Adrenal gland (tissue), 9 donors: ENCODE measurements at regions not wholly inside any gene's neighbourhood (a gene's known extent, or its start where the extent isn't known, plus 50 kb on each side); places are given as distances from the start of the nearest gene placed in this dataset.

Source experiments
- DNase-seq, 7 donors: peaks; one replicate each; pipeline ENCODE4 v3.0.0-alpha.2; 2019 to 2020
- H3K27ac ChIP-seq, 5 donors: fragments of 200-600 bp; sonication (generic) in 4 of 5; 1 replicate in 3 of 5; 2 replicates in 2 of 5; pipeline versions ENCODE4 v1.5.1 to v1.8.0; 2016 to 2020; ENCODE audit warnings: mild to moderate bottlenecking in 1 of 5
- H3K27me3 ChIP-seq: fragments of 200-600 bp; 2 replicates; pipeline ENCODE4 v1.8.0; 2021
- H3K36me3 ChIP-seq, 2 donors: fragments of 200-600 bp; replicated peaks in 1 of 2; 1 replicate in 1 of 2; 2 replicates in 1 of 2; pipeline versions ENCODE4 v1.5.1 to v1.8.0; 2018 to 2022
- H3K4me1 ChIP-seq, 2 donors: fragments of 200-600 bp; replicated peaks in 1 of 2; 1 replicate in 1 of 2; 2 replicates in 1 of 2; pipeline versions ENCODE4 v1.5.1 to v1.8.0; 2018 to 2021
- H3K4me3 ChIP-seq, 4 donors: fragments of 200-600 bp; sonication (generic) in 3 of 4; one replicate each; pipeline ENCODE4 v1.5.1; 2016 to 2018
- H3K9me3 ChIP-seq, 3 donors: fragments of 200-600 bp; sonication (generic) in 1 of 3; replicated peaks in 1 of 3; 1 replicate in 2 of 3; 2 replicates in 1 of 3; pipeline versions ENCODE4 v1.5.1 to v1.8.0; 2016 to 2021
- POLR2A ChIP-seq, 2 donors: fragments of 450-650 bp; IDR thresholded peaks; one replicate each; pipeline ENCODE4 v1.6.1; 2017; ENCODE audit warnings: antibody characterized with exemption in 2 of 2, mild to moderate bottlenecking in 2 of 2, moderate library complexity in 1 of 2
- WGBS, 4 donors: extraction: QIAGEN DNeasy Blood & Tissue Kit in 2 of 4; methylation state at CpG; one replicate each; pipeline versions ENCODE4 v1.1.5 to v1.1.7; 2013 to 2017; 5-methylcytosine and 5-hydroxymethylcytosine counted together
- intact Hi-C, 2 donors: fragments of 100-400 bp; cut with DNase I; formaldehyde crosslinking; loops; one replicate each; pipeline versions ENCODE4 v1.14.1 to v1.15.0; 2022 to 2023
- TF ChIP-seq, protein P1 (sequence below), 6 experiments: fragments of 450-650 bp in 4 of 6; fragments of 200-600 bp in 2 of 6; sonication (generic) in 1 of 6; IDR thresholded peaks; 1 replicate in 5 of 6; 2 replicates in 1 of 6; pipeline versions ENCODE4 v1.5.1 to v1.8.0; 2016 to 2021; ENCODE audit warnings: antibody characterized with exemption in 6 of 6, mild to moderate bottlenecking in 2 of 6, moderate library complexity in 1 of 6
- donor health status: healthy with polysubstance abuse.
- donor health status: Bipolar disorder and iron deficiency.
- donor health status: DM: yes; HTN: yes; CAD: no.
- donor health status: DM: no; HTN: no; CAD: no.
- donor health status: DM: no; HTN: no; CAD: no.

DNA sequence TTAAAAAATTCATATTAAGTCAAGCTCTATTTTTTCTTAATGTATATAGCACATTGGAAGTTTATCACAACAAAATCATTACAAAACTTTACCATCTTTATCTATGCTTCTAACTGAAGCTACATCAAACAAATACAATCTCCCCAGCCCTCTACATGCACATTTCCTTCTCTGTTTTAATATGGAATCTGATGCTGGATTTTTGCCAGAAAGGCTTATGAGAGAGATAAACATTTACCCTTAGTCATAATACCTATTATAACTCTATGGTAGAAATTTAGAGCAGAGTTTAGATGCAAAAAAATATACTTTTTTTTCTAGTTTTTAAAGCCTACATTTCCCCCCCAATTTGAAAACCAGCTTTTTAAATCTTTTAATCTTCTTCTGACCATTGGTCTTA is 1198.6 kb downstream of the GATA3 start:
- no peak for DNase-seq
- no peak overlapping the region for H3K27ac ChIP-seq
- H3K36me3 ChIP-seq: no peaks in the 10 kb centered on the region
- intact Hi-C loops: no loop called here
- TF ChIP-seq POLR2A (IDR thresholded peaks at IDR 0.05): no peak
- TF ChIP-seq, protein P1, sequence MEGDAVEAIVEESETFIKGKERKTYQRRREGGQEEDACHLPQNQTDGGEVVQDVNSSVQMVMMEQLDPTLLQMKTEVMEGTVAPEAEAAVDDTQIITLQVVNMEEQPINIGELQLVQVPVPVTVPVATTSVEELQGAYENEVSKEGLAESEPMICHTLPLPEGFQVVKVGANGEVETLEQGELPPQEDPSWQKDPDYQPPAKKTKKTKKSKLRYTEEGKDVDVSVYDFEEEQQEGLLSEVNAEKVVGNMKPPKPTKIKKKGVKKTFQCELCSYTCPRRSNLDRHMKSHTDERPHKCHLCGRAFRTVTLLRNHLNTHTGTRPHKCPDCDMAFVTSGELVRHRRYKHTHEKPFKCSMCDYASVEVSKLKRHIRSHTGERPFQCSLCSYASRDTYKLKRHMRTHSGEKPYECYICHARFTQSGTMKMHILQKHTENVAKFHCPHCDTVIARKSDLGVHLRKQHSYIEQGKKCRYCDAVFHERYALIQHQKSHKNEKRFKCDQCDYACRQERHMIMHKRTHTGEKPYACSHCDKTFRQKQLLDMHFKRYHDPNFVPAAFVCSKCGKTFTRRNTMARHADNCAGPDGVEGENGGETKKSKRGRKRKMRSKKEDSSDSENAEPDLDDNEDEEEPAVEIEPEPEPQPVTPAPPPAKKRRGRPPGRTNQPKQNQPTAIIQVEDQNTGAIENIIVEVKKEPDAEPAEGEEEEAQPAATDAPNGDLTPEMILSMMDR (IDR thresholded peaks at IDR 0.05): no peak
- H3K4me1 ChIP-seq: no peaks in the 10 kb centered on the region
- H3K9me3 ChIP-seq: no peaks in the 10 kb centered on the region
- H3K27me3 ChIP-seq: no peaks in the 10 kb centered on the region
- no peak overlapping the region for H3K4me3 ChIP-seq

DNA sequence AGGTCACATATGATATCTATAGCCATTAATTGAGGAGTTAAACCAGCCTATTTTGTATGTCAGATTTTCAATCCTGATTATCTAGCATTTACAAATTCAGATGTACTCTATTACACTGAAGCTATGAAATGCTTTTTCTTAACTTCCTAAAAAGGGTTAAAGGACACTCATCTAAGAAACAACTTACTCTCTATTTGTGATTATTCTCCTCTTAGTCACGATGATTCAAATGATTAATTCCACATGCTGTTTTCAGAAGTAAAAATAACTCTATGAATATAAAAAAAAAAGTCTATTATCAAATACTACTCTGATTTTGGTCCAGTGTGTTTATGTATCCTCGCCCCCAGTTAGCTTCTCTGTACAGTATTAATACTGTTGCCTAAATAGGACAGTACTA is 1199.9 kb downstream of the GATA3 start:
- Histone ChIP-seq H3K27ac (no peak overlapping the region), H3K4me3 (no peak overlapping the region), H3K9me3 (no peaks in the 10 kb centered on the region), H3K36me3 (no peaks in the 10 kb centered on the region), H3K4me1 (no peaks in the 10 kb centered on the region), H3K27me3 (no peaks in the 10 kb centered on the region)
- TF ChIP-seq POLR2A (IDR thresholded peaks at IDR 0.05): no peak
- TF ChIP-seq, protein P1 (IDR thresholded peaks at IDR 0.05): no peak
- no peak for DNase-seq
- 30 to 55% (median 35%) methylated on average over 2 of the region's 2 CpGs for WGBS, 4 donors
- intact Hi-C loops: no loop called here

DNA sequence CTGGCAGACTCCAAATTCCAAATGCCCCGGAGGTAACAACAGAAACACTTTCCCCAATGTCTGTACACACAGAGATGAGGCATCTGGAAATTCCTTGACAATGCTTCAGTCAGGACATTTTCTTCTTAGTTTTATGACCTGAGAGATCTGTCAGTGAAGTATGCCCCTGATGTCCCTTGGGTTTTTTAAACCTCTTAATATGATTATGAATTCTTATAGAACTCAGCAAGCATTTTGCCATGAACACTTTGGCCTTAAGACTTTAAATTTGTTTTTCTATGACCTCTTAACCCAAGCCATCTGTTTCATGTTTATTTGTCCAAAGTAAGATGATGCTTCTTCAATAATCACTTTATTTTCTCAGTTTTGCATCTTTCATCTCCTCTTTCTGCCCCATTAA is 1206.2 kb downstream of the GATA3 start:
- no peak for DNase-seq
- Histone ChIP-seq H3K36me3 (no peaks in the 10 kb centered on the region), H3K27me3 (no peaks in the 10 kb centered on the region), H3K4me1 (no peaks in the 10 kb centered on the region), H3K27ac (no peak overlapping the region), H3K4me3 (no peak overlapping the region), H3K9me3 (no peaks in the 10 kb centered on the region)
- TF ChIP-seq, protein P1 (IDR thresholded peaks at IDR 0.05): no peak
- intact Hi-C loops: no loop called here
- WGBS, 4 donors: 66 to 86% (median 72%) methylated on average over 1 of the region's 1 CpG

DNA sequence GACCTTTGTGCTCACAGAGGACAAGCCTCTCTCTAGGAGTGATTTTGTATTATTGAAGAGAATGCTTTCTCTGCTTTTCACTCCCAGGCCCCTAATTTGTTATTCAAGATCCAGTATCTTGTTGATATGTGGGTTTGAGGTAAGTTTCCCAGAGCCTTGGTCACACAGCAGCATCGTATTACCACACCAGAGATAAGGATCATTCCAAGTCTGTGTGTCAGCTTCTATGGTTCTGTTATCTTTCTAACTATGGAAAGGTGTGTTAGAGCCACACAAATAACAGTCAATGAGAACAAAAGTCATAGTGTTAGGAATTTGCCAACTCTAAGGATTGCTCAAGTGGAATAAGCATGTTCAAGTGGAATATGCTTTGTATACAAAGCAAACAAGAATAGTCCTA is 1208.3 kb downstream of the GATA3 start:
- H3K4me1 ChIP-seq: no peaks in the 10 kb centered on the region
- H3K9me3 ChIP-seq: no peaks in the 10 kb centered on the region
- intact Hi-C loops: no loop called here
- no peak for TF ChIP-seq POLR2A (IDR thresholded peaks at IDR 0.05)
- TF ChIP-seq, protein P1 (IDR thresholded peaks at IDR 0.05): no peak
- no peak for DNase-seq
- no peak overlapping the region for H3K27ac ChIP-seq
- no peak overlapping the region for H3K4me3 ChIP-seq
- H3K27me3 ChIP-seq: no peaks in the 10 kb centered on the region
- 36 to 53% (median 48%) methylated on average over 1 of the region's 1 CpG for WGBS, 4 donors
- no peaks in the 10 kb centered on the region for H3K36me3 ChIP-seq
